22Rv1 (cell line): ENCODE measurements at regions not wholly inside any gene's neighbourhood (a gene's known extent, or its start where the extent isn't known, plus 50 kb on each side); places are given as distances from the start of the nearest gene placed in this dataset.

Source experiments
- H3K27ac ChIP-seq: fragments of 450-650 bp; 2 replicates; pipeline ENCODE4 v1.5.1; 2017
- CTCF ChIP-seq: fragments of 450-650 bp; IDR thresholded peaks from 2 replicates; pipeline ENCODE4 v1.5.1; 2017; ENCODE audit warnings: mild to moderate bottlenecking
- ZFX ChIP-seq: fragments of 450-650 bp; IDR thresholded peaks from 2 replicates; pipeline ENCODE4 v1.6.1; 2017; ENCODE audit warnings: antibody characterized with exemption, borderline replicate concordance

GRCh38 chr15:93982226-93982727 lies 249.1 kb upstream of the MCTP2 start:
- no peak overlapping the region for H3K27ac ChIP-seq
- TF ChIP-seq ZFX = no peak
- no peak for TF ChIP-seq CTCF

- TF ChIP-seq ZFX = no peak
- TF ChIP-seq CTCF = no peak
- H3K27ac ChIP-seq = no peak overlapping the region
Measured at GRCh38 chr15:93981706-93982105, 249.7 kb upstream of the MCTP2 start.

DNA sequence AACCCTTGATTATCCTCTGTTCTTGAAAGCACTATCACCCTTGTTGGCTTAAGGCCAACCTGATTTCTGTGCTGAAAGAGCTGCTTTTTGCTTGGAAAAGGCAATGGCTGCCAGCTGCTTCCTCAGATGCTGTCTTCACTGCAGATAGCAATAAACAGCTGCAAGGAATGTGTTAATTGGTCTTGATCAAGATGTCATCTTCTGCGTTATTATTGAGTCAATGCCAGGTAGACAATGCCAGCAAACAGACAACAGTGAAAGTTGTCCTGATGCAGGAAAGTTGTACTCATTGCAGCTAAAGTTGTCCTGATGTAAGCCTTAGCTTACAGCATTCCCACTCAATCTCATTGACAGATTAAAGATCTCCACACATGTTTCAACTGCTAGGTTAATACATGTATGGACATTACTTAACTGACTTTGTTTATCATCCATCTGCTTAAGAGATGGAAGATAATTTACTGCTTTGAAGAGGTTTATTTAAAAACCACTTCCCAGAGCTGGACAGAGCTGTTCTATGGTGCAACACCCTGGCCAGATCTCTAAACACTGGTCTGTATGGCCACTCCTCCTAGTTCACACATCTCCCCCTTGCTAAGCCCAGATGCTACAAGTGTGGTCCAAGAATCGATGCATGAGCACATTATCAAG lies 251.0 kb upstream of the MCTP2 start:
- TF ChIP-seq ZFX = no peak
- no peak overlapping the region for H3K27ac ChIP-seq

- TF ChIP-seq ZFX (no peak), CTCF (peak; percentile 39)
- H3K27ac ChIP-seq = no peak overlapping the region
Measured at GRCh38 chr15:93974804-93975481, 256.4 kb upstream of the MCTP2 start.

DNA sequence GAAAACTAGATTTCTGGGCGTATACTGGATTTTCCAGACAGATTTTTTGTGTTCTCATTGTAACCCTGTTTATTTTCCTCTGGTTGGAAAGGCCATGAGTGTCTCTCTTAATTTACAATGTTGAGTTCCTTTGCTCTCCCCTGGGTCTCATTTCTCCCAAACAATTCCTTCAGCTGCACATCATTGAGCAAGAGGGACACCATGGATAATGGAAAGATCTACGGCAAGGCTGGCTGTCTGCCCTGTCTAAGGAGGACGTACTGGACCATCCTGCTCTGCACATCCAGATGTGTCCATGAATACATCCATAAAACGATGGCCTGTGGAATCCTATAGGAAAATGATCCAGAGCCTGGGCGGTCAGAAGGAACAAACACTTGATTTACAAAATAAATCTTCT lies 258.1 kb upstream of the MCTP2 start:
- no peak overlapping the region for H3K27ac ChIP-seq
- TF ChIP-seq ZFX (no peak), CTCF (no peak)

DNA sequence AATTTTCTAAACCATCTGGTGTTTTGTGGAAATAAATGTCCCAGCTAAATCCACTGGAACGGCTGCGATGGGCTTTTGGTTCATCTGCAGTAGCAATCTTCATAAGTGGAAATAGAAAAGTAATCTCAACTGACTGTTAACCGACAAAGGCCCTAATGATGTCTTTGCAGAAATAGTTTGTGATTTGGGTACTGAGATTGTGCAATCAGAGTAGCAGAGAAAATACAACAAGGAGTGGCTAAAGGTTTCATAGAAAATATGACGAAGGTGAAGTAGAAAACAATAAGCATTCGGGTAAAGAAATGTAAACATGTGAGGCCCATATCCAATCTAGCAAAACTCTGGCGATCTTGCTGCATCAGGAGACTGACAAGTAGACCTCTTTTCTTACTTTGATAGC lies 262.6 kb upstream of the MCTP2 start:
- no peak overlapping the region for H3K27ac ChIP-seq
- TF ChIP-seq ZFX = no peak
- TF ChIP-seq CTCF = no peak

DNA sequence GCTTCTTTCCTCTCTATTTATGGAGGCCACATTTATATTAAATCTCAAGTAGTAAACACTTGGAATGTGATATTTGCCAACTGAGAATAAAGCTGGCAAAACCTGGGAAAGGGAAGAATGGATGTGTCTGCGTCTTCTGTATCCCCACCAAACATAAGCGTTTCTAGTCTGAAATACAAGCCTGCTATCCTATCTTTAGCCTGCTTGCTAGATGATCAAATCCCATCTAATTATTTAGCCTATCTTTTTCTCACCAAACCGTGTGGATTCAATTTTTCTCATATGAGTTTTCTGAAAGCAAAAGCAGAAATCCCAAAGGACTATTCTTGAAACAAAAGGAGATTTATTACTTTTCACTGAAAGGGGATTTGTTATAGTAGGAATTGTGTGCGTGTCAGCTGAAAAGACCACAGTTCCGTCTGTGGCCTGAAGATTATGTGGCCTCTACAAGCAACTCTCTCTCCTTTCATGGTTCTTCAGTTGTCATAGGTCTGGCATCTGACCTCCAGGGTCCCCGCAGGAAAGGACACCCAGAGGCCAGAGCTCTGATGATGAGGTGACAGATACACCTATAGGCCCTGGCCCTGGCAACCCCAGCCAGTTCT lies 266.0 kb upstream of the MCTP2 start:
- H3K27ac ChIP-seq = no peak overlapping the region
- TF ChIP-seq ZFX (no peak), CTCF (no peak)
